ENCODE measurements at regions not wholly inside any gene's neighbourhood (a gene's known extent, or its start where the extent isn't known, plus 50 kb on each side); places are given as distances from the start of the nearest gene placed in this dataset.
"Not testable (repeated sequence)": the region's sequence is repeated elsewhere in the genome, so short reads cannot be mapped to it uniquely, and the experiment has no call there.

DNA sequence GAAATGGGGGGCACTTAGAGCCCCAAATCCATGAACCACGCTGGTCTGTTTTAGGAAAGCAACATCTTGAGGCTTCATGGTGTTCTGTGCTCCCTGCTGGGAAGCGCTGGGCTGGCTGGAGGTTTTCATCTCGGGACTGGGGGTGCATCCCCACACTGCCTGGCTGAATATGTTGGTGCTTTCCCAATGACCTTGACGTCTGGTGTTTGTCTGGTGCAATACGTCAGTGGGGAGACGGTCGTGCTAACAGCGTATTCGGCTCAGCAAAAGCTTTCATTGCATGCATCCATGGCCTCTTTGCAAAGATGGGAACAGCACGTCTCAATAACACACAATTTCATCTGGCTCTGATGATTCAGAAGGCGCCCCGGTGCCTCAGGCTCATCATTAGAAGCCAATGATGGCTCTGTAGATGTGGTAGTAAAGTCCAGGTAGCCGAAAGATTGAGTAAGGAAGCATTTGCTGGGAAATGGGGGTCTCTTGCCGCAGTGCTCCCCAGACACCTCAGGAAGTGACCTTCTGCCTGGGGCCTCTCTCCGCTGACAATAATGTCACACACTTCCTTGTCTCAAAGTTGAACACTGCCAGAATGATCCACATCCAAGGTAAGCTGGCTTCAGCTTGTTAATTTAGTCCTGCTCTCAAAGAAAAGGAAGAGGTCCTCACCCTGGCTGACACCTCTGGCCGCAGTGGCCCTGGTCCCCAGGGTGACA lies 97.7 kb downstream of the ING1 start:
- DNase-seq: no peak

DNA sequence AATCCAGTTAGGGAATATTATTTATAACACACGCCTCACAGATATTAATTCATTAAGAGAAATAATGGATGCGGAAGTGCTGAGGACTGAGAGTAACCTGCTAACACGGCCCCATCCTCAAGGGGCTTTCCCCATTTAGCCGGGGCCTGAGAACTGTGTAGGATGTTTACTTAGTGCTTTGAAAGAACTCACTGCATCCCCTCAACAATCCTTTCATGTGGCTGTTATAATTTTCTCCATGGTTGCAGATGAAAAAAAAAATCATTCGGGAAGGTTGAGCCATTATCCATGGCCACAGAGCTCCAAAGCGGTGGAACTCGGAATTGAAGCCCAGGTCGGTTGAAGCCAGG lies 98.2 kb downstream of the ING1 start:
- DNase-seq: no peak

DNA sequence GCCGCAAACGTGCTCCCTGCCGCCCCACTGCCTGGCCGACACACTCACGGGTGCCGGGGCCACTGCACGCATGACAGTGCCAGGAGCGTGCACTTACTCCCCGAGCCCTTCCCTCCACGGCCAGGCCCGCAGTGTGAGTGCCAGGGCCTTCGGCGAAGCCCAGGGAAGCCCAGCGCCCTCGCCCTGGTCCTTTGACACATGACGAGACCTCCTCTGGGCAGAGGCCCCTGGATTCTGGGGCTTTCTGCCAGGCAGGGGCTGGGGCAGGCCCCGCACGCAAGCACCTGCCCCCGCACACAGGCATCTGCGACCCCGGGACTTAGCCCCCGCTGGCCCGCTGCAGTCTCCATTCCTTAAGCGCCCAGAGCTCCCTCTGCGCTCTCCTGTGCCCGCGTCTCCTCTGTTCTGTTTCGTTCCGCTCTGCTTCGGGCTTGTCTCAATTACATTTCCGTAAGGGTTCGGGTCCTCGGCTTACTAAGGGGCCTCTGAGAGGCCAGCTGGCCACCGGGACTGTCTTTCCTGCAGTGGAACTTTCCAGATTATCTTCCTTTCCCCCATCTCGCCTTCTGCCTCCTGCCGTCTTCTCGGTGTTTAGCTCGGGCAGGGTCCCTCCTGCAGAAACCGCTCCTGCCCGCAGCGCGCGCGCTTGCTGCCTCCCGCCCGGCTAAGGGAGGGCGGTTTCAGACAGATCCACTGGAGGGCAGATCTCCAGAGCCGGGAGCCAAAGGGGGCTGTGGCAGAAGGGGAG lies 98.8 kb downstream of the ING1 start:
- no peak for DNase-seq

DNA sequence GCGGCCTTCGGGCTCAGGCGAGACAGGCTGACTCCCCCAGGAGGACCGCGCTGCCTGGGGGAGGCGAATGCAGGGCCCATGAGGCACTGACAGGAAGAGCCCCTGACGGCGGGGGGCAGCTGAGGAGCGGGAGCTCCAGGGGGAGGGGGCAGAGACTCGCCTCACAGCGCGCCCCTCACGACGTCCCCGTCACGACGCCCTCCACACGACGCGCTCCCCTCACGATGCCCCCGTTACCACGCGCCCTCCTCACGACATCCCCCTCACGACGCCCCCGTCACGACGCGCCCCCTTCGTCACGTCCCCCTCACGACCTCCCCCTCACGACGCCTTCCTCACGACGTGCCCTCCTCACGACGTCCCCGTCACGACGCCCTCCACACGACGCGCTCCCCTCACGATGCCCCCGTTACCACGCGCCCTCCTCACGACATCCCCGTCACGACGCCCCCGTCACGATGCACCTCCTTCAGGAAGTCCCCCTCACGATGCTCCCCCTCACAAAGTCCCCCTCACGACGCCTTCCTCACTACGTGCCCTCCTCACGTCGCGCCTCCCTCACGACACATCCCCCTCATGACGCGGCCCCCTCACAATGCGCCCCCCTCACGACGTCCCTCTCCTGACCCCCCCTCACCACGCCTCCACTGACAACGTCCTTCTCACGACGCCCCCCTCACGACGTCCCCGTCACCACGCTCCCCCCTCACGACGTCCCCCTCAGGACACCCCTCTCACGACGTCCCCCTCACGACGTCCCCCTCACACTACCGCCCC lies 99.6 kb downstream of the ING1 start:
- DNase-seq: no peak

DNA sequence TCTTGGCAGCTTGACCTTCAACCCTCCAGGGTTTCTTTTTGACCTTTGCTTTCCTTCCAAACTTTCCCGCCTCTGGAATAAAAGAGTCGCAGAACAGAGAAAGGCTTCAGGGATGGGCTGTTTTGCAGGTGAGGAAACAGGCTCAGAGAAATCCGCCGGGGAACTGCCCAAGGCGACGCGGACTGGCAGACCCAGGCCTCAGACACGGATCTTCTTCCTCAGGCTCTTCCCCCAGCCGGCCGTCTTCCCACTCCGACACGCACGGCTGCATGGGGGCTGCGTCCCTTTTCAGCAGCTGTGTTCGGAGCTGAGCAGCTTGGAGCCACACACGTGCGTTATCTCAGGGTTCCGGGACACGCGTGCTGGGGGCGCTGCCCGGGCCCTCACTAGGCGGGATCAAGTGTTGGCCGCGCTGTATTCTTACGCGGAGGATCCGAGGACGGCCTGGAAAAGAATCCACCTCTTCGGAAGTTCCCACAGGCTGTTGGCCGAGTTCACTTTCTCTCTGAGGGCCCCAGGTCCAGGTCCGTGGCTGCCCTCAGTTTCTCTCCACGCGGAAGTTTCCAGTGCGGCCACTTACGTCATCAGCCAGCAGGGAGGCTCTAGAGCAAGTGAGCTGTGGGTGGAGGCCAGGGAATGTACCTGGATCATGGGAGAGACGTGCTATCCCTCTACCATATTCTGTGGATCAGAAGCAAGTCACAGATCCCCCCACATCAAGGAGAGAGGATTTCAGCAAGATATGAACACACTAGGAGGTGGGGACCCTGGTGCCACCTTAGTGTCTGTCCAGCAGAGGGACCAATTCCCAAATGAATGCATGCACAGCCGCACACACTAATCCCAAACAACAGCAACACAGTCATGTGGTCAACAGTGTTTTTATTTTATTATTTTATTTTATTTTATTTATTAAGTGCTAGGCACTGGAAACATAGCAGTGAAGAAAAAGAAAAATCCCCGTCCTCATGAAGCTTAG lies 100.4 kb downstream of the ING1 start:
- no peak for DNase-seq

DNA sequence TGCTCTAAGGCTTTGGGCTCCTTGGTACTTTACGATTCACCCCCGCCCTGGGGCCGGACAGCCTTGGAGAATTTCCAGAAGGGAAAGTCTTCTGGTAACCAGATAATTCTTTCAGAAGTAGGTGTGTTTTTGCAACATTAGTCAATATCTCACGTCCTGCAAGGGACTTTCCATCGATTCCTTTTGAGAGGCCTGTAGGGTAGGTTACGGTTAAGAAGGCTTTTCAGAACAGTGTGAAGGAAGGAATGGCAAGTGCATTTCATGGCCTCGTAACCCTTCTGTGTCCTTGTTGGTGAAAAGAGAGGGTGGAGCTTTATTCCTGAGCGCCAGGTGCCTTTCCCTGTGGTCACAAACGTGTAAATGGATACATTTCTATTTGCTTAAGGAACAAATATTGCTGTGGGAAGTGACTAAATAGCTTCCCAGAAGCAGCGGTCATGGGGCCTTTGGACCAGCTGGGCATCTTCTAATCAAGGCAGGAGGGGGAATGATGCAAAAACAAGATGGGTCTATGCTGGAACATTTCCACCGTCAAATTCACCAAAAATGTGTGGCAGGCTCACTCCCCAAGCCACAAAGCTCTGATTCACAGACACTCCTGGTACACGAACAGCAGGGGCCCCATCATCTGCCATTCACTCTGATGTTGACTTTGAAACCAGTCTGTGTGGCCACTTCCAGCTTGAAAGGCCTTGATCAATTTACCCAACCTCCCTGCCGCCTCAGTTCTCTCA lies 99.2 kb downstream of the ANKRD10 start:
- DNase-seq: peak; percentile 93

DNA sequence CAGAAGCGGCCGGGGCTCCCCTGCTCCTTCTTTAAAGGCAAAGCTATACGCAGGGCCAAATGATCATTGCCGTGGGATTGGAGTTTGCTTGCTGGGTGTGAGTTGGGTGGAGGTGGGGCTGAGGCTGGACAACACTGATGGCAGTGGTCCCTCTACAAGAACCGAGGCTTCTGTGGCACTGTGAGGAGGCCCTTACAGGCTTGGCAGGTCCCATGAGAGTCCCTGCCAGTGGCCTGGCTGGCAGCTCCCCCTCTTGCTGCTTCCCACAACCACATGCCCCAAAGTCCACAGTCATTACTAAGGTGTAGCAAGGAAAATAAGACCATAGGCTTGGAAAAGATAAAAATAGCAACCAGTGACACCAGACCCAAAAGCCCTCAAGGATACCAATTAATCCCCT lies 98.4 kb downstream of the ANKRD10 start:
- DNase-seq: no peak

DNA sequence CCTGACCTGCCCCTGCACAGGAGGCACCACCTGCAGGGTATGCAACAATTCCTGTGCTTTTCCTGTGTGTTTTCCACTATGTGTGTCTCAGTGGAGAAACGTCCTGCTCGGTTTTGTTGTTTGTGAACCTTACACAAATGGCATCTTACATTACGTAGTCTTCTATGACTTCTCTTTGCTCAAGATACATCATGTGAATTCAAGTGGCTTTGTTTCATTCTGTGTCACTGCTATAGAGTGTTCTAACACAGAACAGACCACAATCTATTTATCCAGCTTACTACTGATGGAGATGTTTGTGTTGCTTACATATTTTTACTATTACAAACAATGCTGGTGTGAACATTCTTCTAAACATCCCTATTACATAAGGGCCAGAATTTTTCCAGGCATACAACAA lies 97.7 kb downstream of the ANKRD10 start:
- no peak for DNase-seq

DNA sequence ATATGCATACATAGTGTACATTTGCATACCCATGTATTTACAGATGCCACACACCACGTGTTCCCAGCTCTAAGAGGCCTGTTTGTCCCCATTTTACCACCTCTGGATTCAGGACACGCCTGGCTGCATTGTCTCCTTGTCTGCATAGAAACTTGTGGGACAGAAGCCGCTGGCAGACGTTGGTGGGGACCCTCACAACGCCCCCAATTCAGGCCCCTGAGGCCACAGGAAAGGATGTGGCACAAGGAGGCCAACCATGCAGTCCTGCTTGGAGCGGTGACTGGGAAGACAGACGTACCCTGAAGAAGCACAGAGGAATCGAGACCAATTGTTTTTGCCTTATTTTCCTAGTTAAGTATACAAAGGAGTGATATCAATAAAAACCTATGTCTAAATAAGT lies 96.1 kb downstream of the ANKRD10 start:
- DNase-seq: no peak

DNA sequence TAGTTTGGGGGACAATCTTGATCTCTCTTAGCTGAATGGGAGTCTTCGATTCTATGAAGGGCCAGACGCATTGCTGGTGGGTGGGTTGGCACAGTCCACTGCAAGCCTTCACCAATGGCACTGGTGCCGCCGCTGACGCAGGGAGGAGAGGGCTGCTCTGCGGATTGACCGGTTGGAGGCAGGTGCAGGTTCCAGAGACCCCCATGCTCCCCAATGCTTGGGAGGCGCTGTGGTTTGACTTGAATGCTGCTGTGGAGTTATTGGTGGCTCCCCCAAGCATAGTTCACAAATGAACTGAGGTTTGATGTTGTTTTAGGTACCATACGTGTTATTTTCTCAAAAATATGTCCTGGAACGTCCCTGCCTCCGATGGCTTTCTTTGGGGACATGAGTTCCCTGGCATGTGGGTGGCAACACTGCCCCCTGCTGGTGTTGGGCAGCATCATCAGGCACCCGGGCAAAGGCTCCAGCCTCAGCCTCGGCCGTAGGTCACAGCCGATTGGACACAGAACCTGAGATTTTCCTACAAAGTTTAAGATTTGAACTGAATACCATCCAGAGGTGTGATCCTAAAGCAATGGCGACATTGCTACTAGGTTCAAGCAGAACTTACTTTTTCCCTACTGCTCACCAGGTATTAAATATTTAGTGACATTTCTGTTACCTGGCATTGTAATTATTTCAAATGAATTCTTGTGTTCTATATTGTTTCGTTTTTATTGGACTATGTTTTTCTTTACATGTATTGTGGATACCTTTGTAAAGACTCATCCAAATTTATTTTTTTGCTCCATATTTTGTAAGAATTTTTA lies 95.5 kb downstream of the ANKRD10 start:
- peak; percentile 77 for DNase-seq

DNA sequence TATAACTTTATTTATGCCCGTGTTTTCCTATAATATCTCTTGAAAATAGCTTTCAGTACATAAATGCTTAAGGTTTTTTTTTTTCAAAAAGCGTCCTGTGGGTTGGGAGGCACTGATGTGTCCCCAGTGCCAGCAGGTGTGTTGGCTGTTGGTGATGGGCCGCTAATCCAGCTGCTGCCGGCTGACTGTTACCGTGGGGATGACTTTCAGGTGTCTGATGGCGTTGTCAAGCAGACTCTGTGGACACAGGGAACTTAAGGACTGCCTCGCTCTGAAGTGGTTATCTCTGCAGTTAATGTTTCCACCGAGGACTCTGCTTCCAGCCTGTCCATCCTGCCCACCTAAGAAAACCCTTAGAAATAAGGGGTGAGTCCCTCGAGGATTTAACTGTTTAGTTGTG lies 94.5 kb downstream of the ANKRD10 start:
- peak; percentile 91 for DNase-seq

DNA sequence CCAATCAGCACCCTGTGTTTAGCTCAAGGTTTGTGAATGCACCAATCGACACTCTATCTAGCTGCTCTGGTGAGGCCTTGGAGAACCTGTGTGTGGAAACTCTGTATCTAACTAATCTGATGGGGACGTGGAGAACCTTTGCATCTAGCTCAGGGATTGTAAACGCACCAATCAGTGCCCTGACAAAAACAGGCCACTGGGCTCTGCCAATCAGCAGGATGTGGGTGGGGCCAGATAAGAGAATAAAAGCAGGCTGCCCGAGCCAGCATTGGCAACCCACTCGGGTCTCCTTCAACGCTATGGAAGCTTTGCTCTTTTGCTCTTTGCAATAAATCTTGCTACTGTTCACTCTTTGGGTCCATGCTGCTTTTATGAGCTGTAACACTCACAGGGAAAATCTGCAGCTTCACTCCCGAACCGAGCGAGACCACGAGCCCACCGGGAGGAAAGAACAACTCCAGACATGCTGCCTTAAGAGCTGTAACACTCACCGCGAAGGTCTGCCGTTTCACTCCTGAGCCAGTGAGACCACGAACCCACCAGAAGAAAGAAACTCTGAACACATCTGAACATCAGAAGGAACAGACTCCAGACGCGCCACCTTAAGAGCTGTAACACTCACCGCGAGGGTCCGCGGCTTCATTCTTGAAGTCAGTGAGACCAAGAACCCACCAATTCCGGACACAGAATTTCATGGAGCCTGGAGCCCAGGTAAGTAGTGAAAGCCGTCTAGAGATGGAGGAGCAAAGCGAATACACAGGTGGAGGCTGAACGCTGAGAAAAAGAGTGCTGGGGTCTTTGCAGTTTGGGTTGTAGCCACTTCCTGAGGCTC lies 92.8 kb downstream of the ANKRD10 start:
- DNase-seq: not testable (repeated sequence)

DNA sequence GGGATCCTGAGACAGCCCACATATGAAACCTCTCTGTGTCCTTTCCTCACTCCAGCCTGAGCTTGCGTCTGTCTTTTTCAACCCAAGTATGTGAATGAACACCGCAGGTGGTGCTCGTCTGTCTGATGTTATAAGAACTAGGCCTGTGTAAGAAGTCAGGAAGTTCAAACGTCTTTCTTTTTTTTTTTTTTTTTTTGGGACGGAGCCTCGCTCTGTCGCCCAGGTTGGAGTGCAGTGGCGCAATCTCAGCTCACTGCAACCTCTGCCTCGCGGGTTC lies 92.3 kb downstream of the ANKRD10 start:
- DNase-seq: no peak

DNA sequence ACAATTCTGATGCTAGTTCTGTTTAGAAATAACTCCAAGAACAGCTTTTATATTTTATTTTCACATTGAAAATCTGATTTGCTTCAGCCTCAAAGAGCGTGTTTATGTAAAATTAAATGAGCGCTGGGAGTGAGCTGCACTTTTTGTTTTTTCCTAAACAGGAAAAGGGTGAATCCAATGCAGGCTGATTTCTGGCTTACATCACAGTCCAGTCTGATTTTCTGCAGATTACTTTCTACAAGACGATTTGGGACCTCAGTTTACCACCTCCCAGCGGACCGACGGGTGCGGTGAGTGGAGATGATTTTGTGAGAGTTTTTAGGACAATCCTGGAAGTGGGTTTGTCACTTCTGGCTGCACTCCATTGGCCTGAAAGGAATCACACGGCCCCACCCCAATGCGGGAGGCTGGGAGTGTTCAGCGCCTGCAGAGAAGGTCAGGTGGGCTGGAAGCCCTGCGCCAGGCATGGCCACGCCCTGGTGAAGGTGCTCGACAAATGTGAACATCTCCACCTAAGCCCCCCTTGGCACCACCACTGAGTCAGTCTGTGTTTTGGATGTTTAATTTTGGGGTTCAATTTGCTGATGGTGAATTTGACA lies 90.1 kb downstream of the ANKRD10 start:
- DNase-seq: no peak

DNA sequence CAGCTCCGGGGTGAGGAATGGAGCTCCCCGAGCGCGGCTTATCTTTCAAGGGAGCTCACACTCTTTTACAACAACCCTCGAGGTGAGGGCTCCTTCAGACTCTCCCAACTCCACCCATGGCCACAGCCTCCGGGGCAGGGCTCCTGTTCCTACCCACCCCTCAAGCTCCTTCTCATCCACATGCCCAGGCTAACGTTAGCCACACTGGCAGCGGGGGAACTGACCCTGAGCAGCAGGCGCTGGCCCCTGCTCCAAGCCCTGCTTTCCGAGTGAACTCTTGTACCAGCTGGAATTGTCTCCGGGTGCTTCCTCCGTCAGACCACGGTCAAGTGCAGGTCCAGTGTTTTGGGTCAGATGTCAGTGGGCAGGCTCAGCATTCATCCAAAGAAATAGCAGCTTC lies 89.4 kb downstream of the ANKRD10 start:
- DNase-seq: no peak

DNA sequence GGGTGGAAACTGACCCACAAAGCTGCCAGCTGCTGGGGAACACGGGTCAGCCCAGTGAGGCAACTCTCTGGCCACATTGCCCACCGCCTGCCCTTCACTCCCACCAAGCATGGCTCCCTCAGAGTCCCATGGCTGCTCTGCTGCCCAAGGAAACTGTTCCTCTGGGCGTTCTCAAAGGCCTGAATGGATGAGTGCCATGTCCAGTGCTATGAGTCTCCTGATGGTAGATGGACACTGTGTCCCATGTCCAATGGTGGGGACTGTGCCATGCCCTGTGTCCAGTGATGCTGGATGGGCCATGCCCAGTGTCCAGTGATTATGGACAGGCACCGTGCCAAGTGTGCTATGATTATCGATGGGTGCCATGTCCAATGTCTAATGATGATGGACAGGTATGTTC lies 88.8 kb downstream of the ANKRD10 start:
- no peak for DNase-seq

DNA sequence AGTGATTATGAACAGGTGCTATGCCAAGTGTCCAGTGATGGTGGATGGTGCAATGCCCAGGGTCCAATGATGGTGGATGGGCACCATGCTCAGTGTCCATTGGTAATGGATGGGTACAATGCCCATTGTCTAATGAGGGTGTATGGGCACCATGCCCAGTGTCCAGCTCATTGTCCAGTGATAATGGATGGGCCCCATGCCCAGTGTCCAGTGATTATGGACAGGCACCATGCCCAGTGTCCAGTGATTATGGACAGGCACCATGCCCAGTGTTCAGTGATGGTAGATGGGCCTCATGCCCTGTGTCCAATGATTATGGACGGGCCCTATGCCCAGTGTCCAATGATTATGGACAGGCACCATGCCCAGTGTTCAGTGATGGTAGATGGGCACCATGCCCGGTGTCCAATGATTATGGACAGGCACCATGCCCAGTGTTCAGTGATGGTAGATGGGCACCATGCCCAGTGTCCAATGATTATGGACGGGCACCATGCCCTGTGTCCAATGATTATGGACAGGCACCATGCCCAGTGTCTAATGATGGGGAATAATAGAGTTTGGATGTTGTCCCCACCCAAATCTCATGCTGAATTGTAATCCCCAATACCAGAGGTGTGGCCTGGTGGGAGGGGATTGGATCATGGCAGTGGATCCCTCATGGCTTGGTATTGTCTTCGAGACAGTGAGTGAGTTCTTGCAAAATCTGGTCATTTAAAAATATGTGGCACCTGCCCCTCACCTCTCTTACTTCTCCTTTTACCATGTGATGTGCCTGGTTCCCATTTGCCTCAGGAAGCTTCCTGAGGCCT lies 87.8 kb downstream of the ANKRD10 start:
- no peak for DNase-seq
